ENCODE measurements at regions not wholly inside any gene's neighbourhood (a gene's known extent, or its start where the extent isn't known, plus 50 kb on each side); places are given as distances from the start of the nearest gene placed in this dataset.
"Not testable (repeated sequence)": the region's sequence is repeated elsewhere in the genome, so short reads cannot be mapped to it uniquely, and the experiment has no call there.

DNA sequence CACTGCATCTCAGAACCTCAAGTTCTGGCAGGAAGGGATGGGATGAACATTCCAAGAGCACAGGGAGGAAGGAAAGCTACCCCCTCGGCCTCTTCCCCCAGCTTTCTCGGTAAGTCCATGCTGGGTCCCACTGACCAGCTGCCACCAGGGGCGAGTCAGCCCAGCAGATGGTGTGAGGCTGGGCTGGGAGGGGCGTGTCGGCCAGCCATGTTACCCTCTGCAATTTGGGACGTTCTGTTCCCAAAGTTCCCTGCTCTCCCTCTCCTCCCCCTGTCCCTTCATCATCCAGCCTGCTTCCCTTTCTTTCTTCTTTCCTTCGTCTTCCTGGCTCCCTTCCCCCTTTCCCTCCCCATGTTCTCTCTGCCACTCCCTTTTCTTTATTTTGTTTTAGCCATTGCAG, 74.3 kb upstream of the TNP1 start:
- TF ChIP-seq, protein P1, sequence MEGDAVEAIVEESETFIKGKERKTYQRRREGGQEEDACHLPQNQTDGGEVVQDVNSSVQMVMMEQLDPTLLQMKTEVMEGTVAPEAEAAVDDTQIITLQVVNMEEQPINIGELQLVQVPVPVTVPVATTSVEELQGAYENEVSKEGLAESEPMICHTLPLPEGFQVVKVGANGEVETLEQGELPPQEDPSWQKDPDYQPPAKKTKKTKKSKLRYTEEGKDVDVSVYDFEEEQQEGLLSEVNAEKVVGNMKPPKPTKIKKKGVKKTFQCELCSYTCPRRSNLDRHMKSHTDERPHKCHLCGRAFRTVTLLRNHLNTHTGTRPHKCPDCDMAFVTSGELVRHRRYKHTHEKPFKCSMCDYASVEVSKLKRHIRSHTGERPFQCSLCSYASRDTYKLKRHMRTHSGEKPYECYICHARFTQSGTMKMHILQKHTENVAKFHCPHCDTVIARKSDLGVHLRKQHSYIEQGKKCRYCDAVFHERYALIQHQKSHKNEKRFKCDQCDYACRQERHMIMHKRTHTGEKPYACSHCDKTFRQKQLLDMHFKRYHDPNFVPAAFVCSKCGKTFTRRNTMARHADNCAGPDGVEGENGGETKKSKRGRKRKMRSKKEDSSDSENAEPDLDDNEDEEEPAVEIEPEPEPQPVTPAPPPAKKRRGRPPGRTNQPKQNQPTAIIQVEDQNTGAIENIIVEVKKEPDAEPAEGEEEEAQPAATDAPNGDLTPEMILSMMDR (IDR thresholded peaks at IDR 0.05), result no peak
- no peaks in the 10 kb centered on the region for H3K9me3 Mint-ChIP-seq
- no peaks in the 10 kb centered on the region for H3K36me3 Mint-ChIP-seq (ENCODE audit: low read depth)
- peaks cover 30% of the 10 kb centered on the region for H3K27me3 Mint-ChIP-seq (ENCODE audit: insufficient read depth)
- H3K27ac Mint-ChIP-seq, result no peak overlapping the region
- H3K4me3 Mint-ChIP-seq, result no peak overlapping the region
- DNase-seq, result no peak
- H3K4me1 Mint-ChIP-seq (ENCODE audit: low read depth), result no peaks in the 10 kb centered on the region

DNA sequence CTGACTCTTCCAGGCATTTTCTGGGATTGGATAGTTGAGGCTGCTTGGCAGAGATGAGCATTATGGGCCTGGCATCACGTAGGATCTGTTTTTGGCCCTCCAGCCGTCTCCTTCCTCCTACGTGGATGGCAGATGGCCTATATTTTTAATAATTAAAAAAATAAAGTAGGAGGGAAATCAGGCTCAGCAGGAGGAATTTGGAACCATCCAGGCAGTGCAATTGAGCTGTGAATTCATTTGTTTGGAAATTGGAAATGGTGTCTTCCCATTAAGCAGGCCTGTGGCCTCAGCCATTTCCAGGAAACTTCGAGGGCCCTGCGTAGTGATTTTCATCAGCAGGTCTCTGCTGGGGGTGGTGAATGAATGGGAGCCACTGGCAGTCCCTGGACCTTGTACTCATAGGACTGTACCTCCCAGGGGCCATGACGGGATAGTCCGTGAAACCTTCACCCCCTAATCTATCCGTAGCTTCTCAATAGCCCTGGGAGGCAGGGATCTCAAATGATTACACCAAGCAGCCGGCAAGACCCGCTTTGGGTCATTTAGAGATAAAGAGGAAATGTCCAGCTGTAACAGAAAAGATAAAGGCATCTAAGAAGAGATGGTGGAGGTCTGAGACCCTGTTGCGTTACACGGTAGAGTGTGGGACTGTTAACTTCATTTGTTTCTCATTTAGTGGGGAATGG, 73.1 kb upstream of the TNP1 start:
- H3K4me1 Mint-ChIP-seq (ENCODE audit: low read depth), result no peaks in the 10 kb centered on the region
- H3K9me3 Mint-ChIP-seq, result no peaks in the 10 kb centered on the region
- H3K27ac Mint-ChIP-seq, result no peak overlapping the region
- H3K27me3 Mint-ChIP-seq (ENCODE audit: insufficient read depth), result peaks cover 24% of the 10 kb centered on the region
- no peak overlapping the region for H3K4me3 Mint-ChIP-seq
- no peaks in the 10 kb centered on the region for H3K36me3 Mint-ChIP-seq (ENCODE audit: low read depth)
- TF ChIP-seq, protein P1 (IDR thresholded peaks at IDR 0.05), result no peak
- no peak for DNase-seq

DNA sequence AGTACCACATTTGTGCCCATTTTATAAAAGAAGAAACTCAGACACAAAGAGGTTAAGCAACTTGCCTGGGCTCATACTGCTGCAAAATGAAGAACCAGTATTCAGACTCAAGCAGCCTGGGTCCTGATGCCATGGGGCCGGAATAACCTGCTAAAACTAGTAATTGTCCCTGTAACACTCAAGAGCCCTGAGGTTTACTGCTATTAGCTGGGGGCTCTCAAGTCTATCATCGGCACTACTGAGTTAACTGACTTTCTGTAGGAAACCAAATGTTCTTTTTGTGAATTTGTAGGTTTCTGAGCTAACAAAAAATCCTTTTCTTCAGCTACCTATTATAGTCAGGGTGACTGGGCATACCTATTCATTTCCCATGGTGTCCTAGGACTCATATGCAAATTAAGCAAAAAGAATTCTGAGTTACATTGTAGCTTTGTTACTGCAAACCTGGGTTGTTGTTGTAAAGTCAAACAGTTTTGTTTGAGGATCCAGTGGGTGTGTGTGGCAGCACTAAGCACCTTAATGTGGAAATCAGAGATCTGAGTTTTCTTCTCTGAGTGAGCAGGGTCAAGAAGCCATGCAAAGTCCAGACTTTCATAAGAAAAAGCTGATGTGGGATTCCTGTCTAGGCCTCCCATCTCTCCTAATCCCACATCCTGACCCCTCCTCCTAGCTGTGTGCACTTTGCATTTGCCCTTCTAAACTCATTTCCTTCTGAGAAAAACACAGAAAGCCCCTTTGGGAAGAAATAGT, 72.4 kb upstream of the TNP1 start:
- Mint-ChIP-seq H3K27me3 (ENCODE audit: insufficient read depth) (peaks cover 23% of the 10 kb centered on the region), H3K4me1 (ENCODE audit: low read depth) (no peaks in the 10 kb centered on the region), H3K9me3 (no peaks in the 10 kb centered on the region), H3K4me3 (no peak overlapping the region), H3K27ac (no peak overlapping the region), H3K36me3 (ENCODE audit: low read depth) (no peaks in the 10 kb centered on the region)
- TF ChIP-seq, protein P1 (IDR thresholded peaks at IDR 0.05), result no peak
- no peak for DNase-seq

DNA sequence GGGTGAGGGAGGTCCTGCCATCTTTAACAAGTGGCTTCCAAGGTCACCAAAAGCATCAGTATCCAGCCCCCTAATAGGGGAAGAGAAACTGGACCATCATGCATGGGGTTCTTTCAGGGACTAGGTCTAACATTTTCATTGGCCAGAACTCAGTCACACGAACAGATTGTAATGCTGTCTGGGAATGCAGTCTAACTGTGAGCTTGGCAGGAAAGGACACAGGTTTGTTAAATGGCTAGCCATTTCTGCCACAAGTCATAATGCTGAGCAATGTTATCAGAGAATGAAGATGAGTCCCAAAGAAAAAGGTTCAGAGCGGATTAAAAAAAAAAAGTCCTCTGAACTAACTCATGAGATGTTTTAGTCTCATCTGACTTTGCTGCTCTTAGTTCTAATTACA, 70.9 kb upstream of the TNP1 start:
- Mint-ChIP-seq H3K9me3 (no peaks in the 10 kb centered on the region), H3K27me3 (ENCODE audit: insufficient read depth) (peaks cover 25% of the 10 kb centered on the region), H3K36me3 (ENCODE audit: low read depth) (no peaks in the 10 kb centered on the region), H3K27ac (no peak overlapping the region), H3K4me3 (no peak overlapping the region), H3K4me1 (ENCODE audit: low read depth) (no peaks in the 10 kb centered on the region)
- DNase-seq, result no peak
- TF ChIP-seq, protein P1 (IDR thresholded peaks at IDR 0.05), result no peak

DNA sequence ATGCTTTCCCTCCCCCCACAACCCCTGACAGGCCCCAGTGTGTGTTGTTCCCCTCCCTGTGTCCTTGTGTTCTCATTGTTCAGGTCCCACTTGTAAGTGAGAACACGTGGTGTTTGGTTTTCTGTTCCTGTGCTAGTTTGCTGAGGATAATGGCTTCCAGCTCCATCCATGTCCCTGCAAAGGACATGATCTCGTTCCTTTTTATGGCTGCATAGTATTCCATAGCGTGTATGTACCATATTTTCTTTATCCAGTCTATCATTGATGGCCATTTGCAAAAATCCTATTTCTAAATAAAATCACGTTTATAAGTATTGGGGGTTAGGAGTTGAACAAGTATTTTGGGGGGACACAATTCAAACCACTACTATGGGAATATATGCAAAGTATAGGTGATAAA, 69.5 kb upstream of the TNP1 start:
- H3K27me3 Mint-ChIP-seq (ENCODE audit: insufficient read depth), result peaks cover 21% of the 10 kb centered on the region
- not testable (repeated sequence) for H3K36me3 Mint-ChIP-seq (ENCODE audit: low read depth); H3K4me3 Mint-ChIP-seq; H3K27ac Mint-ChIP-seq; H3K9me3 Mint-ChIP-seq; DNase-seq; H3K4me1 Mint-ChIP-seq (ENCODE audit: low read depth)

DNA sequence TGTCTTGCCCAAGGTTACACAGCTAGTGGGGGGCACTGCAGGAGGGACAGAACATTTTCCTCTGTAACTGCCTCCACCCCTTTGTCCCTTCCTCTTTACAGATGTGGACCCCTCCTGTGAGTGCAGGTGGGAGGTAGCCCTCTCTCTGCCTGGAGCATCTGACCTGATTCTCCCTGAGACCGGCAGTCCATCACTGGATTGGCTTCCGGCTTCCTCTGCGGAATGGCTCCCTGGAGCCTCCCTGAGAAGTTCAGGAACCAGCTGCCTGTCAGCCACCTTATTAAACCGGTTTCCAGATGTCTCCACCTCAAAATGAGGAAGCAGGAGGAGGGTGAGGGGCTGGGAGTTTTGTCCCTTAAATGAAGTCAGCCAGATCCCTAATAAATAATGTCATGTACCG, 67.3 kb upstream of the TNP1 start:
- Mint-ChIP-seq H3K4me3 (no peak overlapping the region), H3K36me3 (ENCODE audit: low read depth) (no peaks in the 10 kb centered on the region), H3K27me3 (ENCODE audit: insufficient read depth) (peaks cover 26% of the 10 kb centered on the region), H3K27ac (no peak overlapping the region), H3K4me1 (ENCODE audit: low read depth) (no peaks in the 10 kb centered on the region), H3K9me3 (no peaks in the 10 kb centered on the region)
- TF ChIP-seq, protein P1 (IDR thresholded peaks at IDR 0.05), result no peak
- DNase-seq, result no peak

Measured in HFFc6 (cell line).